Liver (tissue), 8 donors: ENCODE measurements at regions not wholly inside any gene's neighbourhood (a gene's known extent, or its start where the extent isn't known, plus 50 kb on each side); places are given as distances from the start of the nearest gene placed in this dataset.

ENCODE experiments used
- DNase-seq: peaks from one replicate; pipeline ENCODE4 v3.0.0-alpha.2; 2017; ENCODE audit warnings: low spot score
- H3K27ac ChIP-seq, 2 donors: one replicate each; pipeline ENCODE4 v1.7.0; 2013; ENCODE audit warnings: inconsistent platforms in 2 of 2, low read length in 2 of 2, control low read depth in 1 of 2, low read depth in 1 of 2, mild to moderate bottlenecking in 1 of 2
- H3K27me3 ChIP-seq, 4 donors: one replicate each; pipeline versions ENCODE4 v1.6.1 to v1.7.0; 2013; ENCODE audit warnings: low read length in 3 of 4, inconsistent platforms in 1 of 4, mild to moderate bottlenecking in 1 of 4, moderate library complexity in 1 of 4; ENCODE audit not compliant: control insufficient read depth in 4 of 4, insufficient read depth in 4 of 4
- H3K36me3 ChIP-seq, 4 donors: one replicate each; pipeline versions ENCODE4 v1.6.1 to v1.7.0; 2013; ENCODE audit warnings: low read length in 3 of 4, mild to moderate bottlenecking in 3 of 4, low read depth in 1 of 4, moderate library complexity in 1 of 4; ENCODE audit not compliant: control insufficient read depth in 4 of 4, insufficient read depth in 3 of 4
- H3K4me1 ChIP-seq, 4 donors: one replicate each; pipeline versions ENCODE4 v1.6.1 to v1.7.0; 2013; ENCODE audit warnings: low read length in 3 of 4, mild to moderate bottlenecking in 3 of 4, moderate library complexity in 1 of 4; ENCODE audit not compliant: control insufficient read depth in 4 of 4, insufficient read depth in 4 of 4
- H3K4me3 ChIP-seq, 3 donors: one replicate each; pipeline versions ENCODE4 v1.6.1 to v1.7.0; 2013; ENCODE audit warnings: low read length in 3 of 3, control low read depth in 1 of 3, low read depth in 1 of 3, mild to moderate bottlenecking in 1 of 3
- H3K9ac ChIP-seq, 2 donors: one replicate each; pipeline ENCODE4 v1.7.0; 2013; ENCODE audit warnings: low read length in 2 of 2, mild to moderate bottlenecking in 2 of 2, moderate library complexity in 2 of 2, control low read depth in 1 of 2, low read depth in 1 of 2
- H3K9me3 ChIP-seq, 4 donors: one replicate each; pipeline versions ENCODE4 v1.6.1 to v1.7.0; 2013; ENCODE audit warnings: low read length in 3 of 4; ENCODE audit not compliant: control insufficient read depth in 4 of 4
- ATF3 ChIP-seq: IDR thresholded peaks from 2 replicates; pipeline ENCODE4 v1.6.1; 2016; ENCODE audit warnings: antibody characterized with exemption
- CTCF ChIP-seq: fragments of 150-350 bp; IDR thresholded peaks from 2 replicates; pipeline ENCODE4 v1.5.1; 2017; ENCODE audit warnings: improper control_type of control experiment, low read depth, low read length; ENCODE audit not compliant: missing input control
- EGR1 ChIP-seq, 2 donors: IDR thresholded peaks; 2 replicates each; pipeline ENCODE4 v1.6.1; 2016 to 2018; ENCODE audit warnings: antibody characterized with exemption in 2 of 2, low read depth in 2 of 2
- FOXA1 ChIP-seq: IDR thresholded peaks from 2 replicates; pipeline ENCODE4 v1.6.1; 2016; ENCODE audit warnings: antibody characterized with exemption
- FOXA2 ChIP-seq: IDR thresholded peaks from 2 replicates; pipeline ENCODE4 v1.6.1; 2016; ENCODE audit warnings: antibody characterized with exemption
- GABPA ChIP-seq, 2 donors: IDR thresholded peaks in 1 of 2; conservative IDR thresholded peaks in 1 of 2; 2 replicates each; pipeline ENCODE4 v1.6.1; 2016; ENCODE audit warnings: antibody characterized with exemption in 2 of 2, mild to moderate bottlenecking in 1 of 2, moderate library complexity in 1 of 2
- HNF4A ChIP-seq, 2 donors: conservative IDR thresholded peaks; 2 replicates each; pipeline ENCODE4 v1.6.1; 2016; ENCODE audit warnings: antibody characterized with exemption in 2 of 2, mild to moderate bottlenecking in 2 of 2
- HNF4G ChIP-seq: IDR thresholded peaks from 2 replicates; pipeline ENCODE4 v1.6.1; 2016; ENCODE audit warnings: antibody characterized with exemption
- JUND ChIP-seq, 2 donors: IDR thresholded peaks; 2 replicates each; pipeline ENCODE4 v1.6.1; 2016; ENCODE audit warnings: antibody characterized with exemption in 2 of 2
- MAX ChIP-seq: IDR thresholded peaks from 2 replicates; pipeline ENCODE4 v1.6.1; 2016; ENCODE audit warnings: antibody characterized with exemption
- NR2F2 ChIP-seq: IDR thresholded peaks from 2 replicates; pipeline ENCODE4 v1.6.1; 2016; ENCODE audit warnings: antibody characterized with exemption
- RAD21 ChIP-seq, 2 donors: IDR thresholded peaks; 2 replicates each; pipeline ENCODE4 v1.6.1; 2016; ENCODE audit warnings: antibody characterized with exemption in 2 of 2, mild to moderate bottlenecking in 2 of 2
- RXRA ChIP-seq, 2 donors: IDR thresholded peaks; 2 replicates each; pipeline ENCODE4 v1.6.1; 2017 to 2018; ENCODE audit warnings: antibody characterized with exemption in 2 of 2, mild to moderate bottlenecking in 1 of 2
- SP1 ChIP-seq: IDR thresholded peaks from 2 replicates; pipeline ENCODE4 v1.6.1; 2018; ENCODE audit warnings: antibody characterized with exemption, mild to moderate bottlenecking
- TAF1 ChIP-seq: conservative IDR thresholded peaks from 2 replicates; pipeline ENCODE4 v1.6.1; 2016; ENCODE audit warnings: antibody characterized with exemption, mild to moderate bottlenecking
- YY1 ChIP-seq: IDR thresholded peaks from 2 replicates; pipeline ENCODE4 v1.6.1; 2016; ENCODE audit warnings: antibody characterized with exemption, mild to moderate bottlenecking
- ZBTB33 ChIP-seq: IDR thresholded peaks from 2 replicates; pipeline ENCODE4 v1.6.1; 2016; ENCODE audit warnings: antibody characterized with exemption
- WGBS: extraction: QIAGEN DNeasy Blood & Tissue Kit; methylation state at CpG from one replicate; pipeline ENCODE4 v1.1.7; 2013; 5-methylcytosine and 5-hydroxymethylcytosine counted together
- TF ChIP-seq, protein P1 (sequence below): IDR thresholded peaks from 2 replicates; pipeline ENCODE4 v1.6.1; 2016; ENCODE audit warnings: antibody characterized with exemption, mild to moderate bottlenecking
- donor health status: healthy.
- donor health status: healthy.
- donor health status: healthy.
- donor health status: healthy.
- donor health status: healthy.

DNA sequence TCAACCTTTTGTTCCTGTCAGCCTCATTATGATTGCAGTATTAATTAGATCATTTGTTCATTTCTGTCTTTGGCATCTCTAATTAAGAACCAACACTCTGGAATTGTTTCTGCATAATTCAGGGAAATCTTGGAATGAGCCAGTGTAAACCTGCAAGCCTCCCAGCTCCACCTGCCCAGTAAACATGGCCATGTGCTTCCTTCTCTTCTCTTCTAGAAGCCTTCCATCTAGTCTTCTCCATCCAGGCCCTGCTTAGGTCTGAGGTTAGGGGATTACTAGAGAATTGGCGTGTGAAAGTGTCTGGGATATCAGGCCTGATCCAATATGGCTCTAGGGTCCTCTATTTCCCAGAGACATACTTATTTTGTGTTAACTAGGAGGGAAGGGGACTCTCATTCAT lies 528.0 kb downstream of the AACS start:
- no peak for DNase-seq
- Histone ChIP-seq H3K9me3 (peaks cover 0 to 3% (median 0%) of the 10 kb centered on the region in 4 donors), H3K9ac (no peak overlapping the region), H3K27ac (no peak overlapping the region), H3K4me3 (no peak overlapping the region), H3K27me3 (peaks cover 0 to 2% (median 0%) of the 10 kb centered on the region in 4 donors), H3K36me3 (no peaks in the 10 kb centered on the region), H3K4me1 (no peaks in the 10 kb centered on the region)
- 3% methylated on average over 1 of the region's 1 CpG for WGBS
- TF ChIP-seq NR2F2 (no peak), FOXA2 (no peak), RXRA (IDR thresholded peaks at IDR 0.05) (no peak), ZBTB33 (no peak), ATF3 (no peak), YY1 (no peak), HNF4A (conservative IDR thresholded peaks at IDR 0.05) (no peak), EGR1 (IDR thresholded peaks at IDR 0.05; ENCODE audit: low read depth in 2 of 2) (no peak), MAX (no peak), CTCF (no peak), HNF4G (no peak), RAD21 (IDR thresholded peaks at IDR 0.05) (no peak), SP1 (no peak)
- TF ChIP-seq, protein P1, sequence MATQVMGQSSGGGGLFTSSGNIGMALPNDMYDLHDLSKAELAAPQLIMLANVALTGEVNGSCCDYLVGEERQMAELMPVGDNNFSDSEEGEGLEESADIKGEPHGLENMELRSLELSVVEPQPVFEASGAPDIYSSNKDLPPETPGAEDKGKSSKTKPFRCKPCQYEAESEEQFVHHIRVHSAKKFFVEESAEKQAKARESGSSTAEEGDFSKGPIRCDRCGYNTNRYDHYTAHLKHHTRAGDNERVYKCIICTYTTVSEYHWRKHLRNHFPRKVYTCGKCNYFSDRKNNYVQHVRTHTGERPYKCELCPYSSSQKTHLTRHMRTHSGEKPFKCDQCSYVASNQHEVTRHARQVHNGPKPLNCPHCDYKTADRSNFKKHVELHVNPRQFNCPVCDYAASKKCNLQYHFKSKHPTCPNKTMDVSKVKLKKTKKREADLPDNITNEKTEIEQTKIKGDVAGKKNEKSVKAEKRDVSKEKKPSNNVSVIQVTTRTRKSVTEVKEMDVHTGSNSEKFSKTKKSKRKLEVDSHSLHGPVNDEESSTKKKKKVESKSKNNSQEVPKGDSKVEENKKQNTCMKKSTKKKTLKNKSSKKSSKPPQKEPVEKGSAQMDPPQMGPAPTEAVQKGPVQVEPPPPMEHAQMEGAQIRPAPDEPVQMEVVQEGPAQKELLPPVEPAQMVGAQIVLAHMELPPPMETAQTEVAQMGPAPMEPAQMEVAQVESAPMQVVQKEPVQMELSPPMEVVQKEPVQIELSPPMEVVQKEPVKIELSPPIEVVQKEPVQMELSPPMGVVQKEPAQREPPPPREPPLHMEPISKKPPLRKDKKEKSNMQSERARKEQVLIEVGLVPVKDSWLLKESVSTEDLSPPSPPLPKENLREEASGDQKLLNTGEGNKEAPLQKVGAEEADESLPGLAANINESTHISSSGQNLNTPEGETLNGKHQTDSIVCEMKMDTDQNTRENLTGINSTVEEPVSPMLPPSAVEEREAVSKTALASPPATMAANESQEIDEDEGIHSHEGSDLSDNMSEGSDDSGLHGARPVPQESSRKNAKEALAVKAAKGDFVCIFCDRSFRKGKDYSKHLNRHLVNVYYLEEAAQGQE, result no peak

DNA sequence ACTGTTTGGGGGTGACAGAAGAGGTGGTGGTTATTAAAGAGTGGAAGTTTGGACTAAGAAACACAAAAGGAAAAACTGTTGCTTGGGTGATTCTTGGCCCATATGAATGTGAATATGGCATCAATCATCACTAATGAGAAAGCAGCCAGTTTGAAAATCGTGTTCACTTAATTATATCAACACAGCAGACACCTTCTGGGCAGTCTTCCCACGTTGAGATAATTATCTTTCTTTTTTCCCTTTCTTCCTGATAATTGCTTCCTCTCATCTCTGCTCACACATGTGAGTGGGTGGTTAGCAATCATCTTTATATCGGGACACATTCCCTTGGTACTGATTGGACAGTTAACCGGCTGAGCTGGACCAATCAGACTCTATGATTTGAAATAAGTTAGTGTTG lies 539.7 kb downstream of the AACS start:
- WGBS, result 63% methylated on average over 4 of the region's 4 CpGs
- Histone ChIP-seq H3K27me3 (no peaks in the 10 kb centered on the region), H3K4me1 (no peaks in the 10 kb centered on the region), H3K4me3 (no peak overlapping the region), H3K27ac (no peak overlapping the region), H3K9me3 (no peaks in the 10 kb centered on the region), H3K36me3 (no peaks in the 10 kb centered on the region), H3K9ac (no peak overlapping the region)
- no peak for TF ChIP-seq NR2F2
- no peak for TF ChIP-seq HNF4A (conservative IDR thresholded peaks at IDR 0.05)
- no peak for TF ChIP-seq GABPA (IDR thresholded peaks at IDR 0.05 in 1 of 2, conservative IDR thresholded peaks at IDR 0.05 in 1 of 2)
- no peak for TF ChIP-seq EGR1 (IDR thresholded peaks at IDR 0.05; ENCODE audit: low read depth in 2 of 2)
- TF ChIP-seq FOXA2, result no peak
- TF ChIP-seq JUND (IDR thresholded peaks at IDR 0.05), result no peak
- TF ChIP-seq ATF3, result no peak
- TF ChIP-seq, protein P1, result no peak
- TF ChIP-seq TAF1, result no peak
- no peak for TF ChIP-seq MAX
- TF ChIP-seq FOXA1, result no peak
- TF ChIP-seq HNF4G, result no peak
- DNase-seq, result no peak
